Adipocyte (in vitro differentiated cells): ENCODE measurements at regions not wholly inside any gene's neighbourhood (a gene's known extent, or its start where the extent isn't known, plus 50 kb on each side); places are given as distances from the start of the nearest gene placed in this dataset.

Experiments
- DNase-seq: peaks from one replicate; pipeline ENCODE4 v3.0.0-alpha.2; 2015; ENCODE audit warnings: low read depth
- H3K27me3 ChIP-seq: replicated peaks from 2 replicates; pipeline ENCODE4 v1.7.0; 2013; ENCODE audit warnings: mild to moderate bottlenecking, low read length, moderate library complexity; ENCODE audit not compliant: control insufficient read depth, insufficient read depth
- H3K36me3 ChIP-seq: 2 replicates; pipeline ENCODE4 v1.7.0; 2013; ENCODE audit warnings: low read length, mild to moderate bottlenecking, moderate library complexity; ENCODE audit not compliant: control insufficient read depth, insufficient read depth, severe bottlenecking
- H3K4me1 ChIP-seq: 2 replicates; pipeline ENCODE4 v1.7.0; 2013; ENCODE audit warnings: mild to moderate bottlenecking, low read length, moderate library complexity; ENCODE audit not compliant: control insufficient read depth, insufficient read depth
- H3K4me3 ChIP-seq: 2 replicates; pipeline ENCODE4 v1.7.0; 2013; ENCODE audit warnings: mild to moderate bottlenecking, low read length, moderate library complexity
- H3K9ac ChIP-seq: 2 replicates; pipeline ENCODE4 v1.7.0; 2013; ENCODE audit warnings: mild to moderate bottlenecking, low read length, moderate library complexity
- H3K9me3 ChIP-seq: 2 replicates; pipeline ENCODE4 v1.7.0; 2013; ENCODE audit warnings: mild to moderate bottlenecking, low read length, moderate library complexity; ENCODE audit not compliant: control insufficient read depth

DNA sequence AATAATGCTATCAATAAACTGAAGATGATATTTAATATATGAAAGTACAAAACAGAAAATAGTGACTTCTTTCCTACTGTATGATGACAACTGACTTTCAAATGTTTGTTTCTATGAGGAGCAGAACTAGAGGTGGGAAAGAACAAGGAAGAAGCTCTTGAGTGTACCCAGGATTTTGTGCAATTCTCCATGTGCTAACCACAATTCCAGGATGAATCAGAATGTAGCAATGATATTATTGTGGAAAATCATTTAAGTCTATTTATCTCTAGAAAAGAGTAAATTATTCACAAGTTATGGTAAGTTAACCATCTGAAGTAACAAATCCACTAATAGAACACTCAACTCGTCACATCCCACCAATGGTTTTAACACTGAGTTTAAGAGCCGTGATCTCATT, 324.1 kb upstream of the EMCN start:
- DNase-seq, result no peak
- no peaks in the 10 kb centered on the region for H3K9me3 ChIP-seq
- H3K9ac ChIP-seq, result no peak overlapping the region
- no peaks in the 10 kb centered on the region for H3K27me3 ChIP-seq
- H3K36me3 ChIP-seq, result no peaks in the 10 kb centered on the region
- H3K4me1 ChIP-seq, result no peaks in the 10 kb centered on the region
- no peak overlapping the region for H3K4me3 ChIP-seq

DNA sequence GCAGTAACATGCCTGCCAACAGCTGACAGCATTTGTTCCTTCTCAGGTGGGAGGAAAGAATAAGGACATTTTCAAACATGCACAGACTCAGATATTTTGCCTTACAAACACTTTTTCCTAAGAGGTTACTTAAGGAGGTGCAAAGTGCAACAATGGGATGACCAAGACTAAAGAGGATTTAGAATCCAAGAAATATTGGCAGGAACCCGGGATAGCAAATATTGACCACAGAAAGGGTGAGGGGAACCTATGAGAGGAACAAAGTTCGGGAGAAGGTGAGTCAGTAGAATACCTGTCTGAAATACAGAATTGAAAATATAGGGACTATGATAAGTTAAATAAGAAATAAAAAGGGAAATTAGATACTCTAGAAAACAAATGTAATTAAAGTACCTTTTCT, 321.9 kb upstream of the EMCN start:
- no peak for DNase-seq
- Histone ChIP-seq H3K9me3 (no peaks in the 10 kb centered on the region), H3K36me3 (no peaks in the 10 kb centered on the region), H3K9ac (no peak overlapping the region), H3K4me1 (no peaks in the 10 kb centered on the region), H3K27me3 (no peaks in the 10 kb centered on the region), H3K4me3 (no peak overlapping the region)

- no peaks in the 10 kb centered on the region for H3K36me3 ChIP-seq
- peaks cover 9% of the 10 kb centered on the region for H3K4me1 ChIP-seq
- H3K9ac ChIP-seq, result no peak overlapping the region
- no peaks in the 10 kb centered on the region for H3K9me3 ChIP-seq
- no peak for DNase-seq
- H3K27me3 ChIP-seq, result no peaks in the 10 kb centered on the region
- no peak overlapping the region for H3K4me3 ChIP-seq
These were observed 320.5 kb upstream of the EMCN start for GRCh38 chr4:100838286-100838685.

DNA sequence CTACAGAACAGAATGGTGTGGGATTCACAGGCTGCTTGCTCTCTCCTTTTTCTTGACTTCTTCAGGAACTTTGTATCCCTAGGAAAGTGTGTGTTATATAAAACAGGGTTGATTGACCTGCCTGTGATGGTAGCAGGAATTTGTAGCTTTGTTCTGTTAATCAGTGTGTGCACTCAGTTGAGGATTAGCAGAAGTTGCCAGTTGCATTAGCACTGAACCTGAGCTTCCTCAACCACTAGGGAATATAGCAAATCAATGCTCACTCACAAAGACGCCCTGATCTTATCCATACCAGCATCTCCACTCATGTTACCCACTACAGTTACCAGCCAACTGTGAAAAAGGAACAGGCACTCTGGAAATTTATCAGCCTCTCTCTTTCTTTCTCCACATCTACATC, 319.1 kb upstream of the EMCN start:
- no peaks in the 10 kb centered on the region for H3K27me3 ChIP-seq
- no peaks in the 10 kb centered on the region for H3K36me3 ChIP-seq
- no peak for DNase-seq
- H3K4me3 ChIP-seq, result no peak overlapping the region
- H3K4me1 ChIP-seq, result peaks cover 9% of the 10 kb centered on the region
- no peaks in the 10 kb centered on the region for H3K9me3 ChIP-seq
- H3K9ac ChIP-seq, result no peak overlapping the region

DNA sequence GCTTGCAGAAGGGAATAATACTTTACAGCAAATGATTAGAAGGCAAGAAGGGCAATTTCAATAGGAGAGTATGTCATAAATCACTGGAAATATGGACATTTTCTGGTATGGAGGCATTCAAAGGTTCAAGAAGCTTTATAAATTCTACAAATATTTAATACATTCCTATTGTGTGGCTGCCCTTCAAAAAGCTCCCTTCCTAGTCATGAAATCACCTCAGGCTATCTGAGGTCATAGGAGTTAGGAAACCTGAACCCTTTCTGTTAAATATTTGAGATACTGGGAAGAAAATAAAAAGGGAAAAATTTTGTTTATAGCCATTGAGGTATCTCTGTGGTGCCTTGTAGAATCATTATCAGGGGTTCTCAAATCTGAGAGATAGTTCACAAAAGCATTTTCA, 316.8 kb upstream of the EMCN start:
- Histone ChIP-seq H3K9ac (no peak overlapping the region), H3K36me3 (no peaks in the 10 kb centered on the region), H3K27me3 (no peaks in the 10 kb centered on the region), H3K4me1 (peaks cover 9% of the 10 kb centered on the region), H3K4me3 (no peak overlapping the region), H3K9me3 (no peaks in the 10 kb centered on the region)
- DNase-seq, result no peak

- H3K9me3 ChIP-seq, result no peaks in the 10 kb centered on the region
- DNase-seq, result no peak
- no peak overlapping the region for H3K4me3 ChIP-seq
These were observed 316.1 kb upstream of the EMCN start for GRCh38 chr4:100833906-100834305.

DNA sequence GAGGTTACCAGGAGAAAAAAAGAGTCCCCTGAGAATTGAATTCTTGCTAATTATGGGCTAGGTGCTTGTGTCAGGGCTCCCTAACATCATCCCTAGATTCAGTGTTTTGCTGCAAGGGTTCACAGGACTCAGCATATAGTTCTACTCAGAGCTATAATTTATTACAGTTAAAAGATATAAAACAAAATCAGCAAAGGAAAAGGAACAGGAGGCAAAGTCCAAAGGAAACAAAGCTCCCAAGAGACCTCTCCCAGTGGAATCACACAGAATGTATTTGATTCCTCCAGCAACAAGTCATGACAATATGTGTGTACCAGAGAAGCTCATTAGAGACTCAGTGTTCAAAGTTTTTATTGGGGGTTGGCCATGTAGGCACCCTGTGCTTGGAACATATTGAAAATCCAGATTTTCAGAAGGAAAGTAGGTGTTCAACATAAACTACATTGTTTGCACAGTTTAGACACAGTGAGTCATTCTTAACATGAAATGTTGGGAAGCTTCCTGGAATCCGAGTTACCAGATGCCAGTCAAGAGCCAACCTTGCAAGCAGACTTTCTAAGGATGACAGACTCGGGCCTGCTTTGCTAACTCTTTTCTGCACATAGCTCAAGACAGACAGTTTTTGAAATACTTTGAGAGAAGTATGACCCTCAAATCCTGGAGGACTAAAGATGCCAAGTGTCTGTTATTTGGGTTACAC, 311.3 kb upstream of the EMCN start:
- Histone ChIP-seq H3K9ac (no peak overlapping the region), H3K4me3 (no peak overlapping the region), H3K36me3 (no peaks in the 10 kb centered on the region), H3K27me3 (no peaks in the 10 kb centered on the region), H3K4me1 (peaks cover 12% of the 10 kb centered on the region), H3K9me3 (no peaks in the 10 kb centered on the region)
- DNase-seq, result no peak

More at GRCh38 chr4:100833906-100834305, 316.1 kb upstream of the EMCN start:
- H3K36me3 ChIP-seq, result no peaks in the 10 kb centered on the region
- no peaks in the 10 kb centered on the region for H3K27me3 ChIP-seq
- H3K9ac ChIP-seq, result no peak overlapping the region
- peaks cover 14% of the 10 kb centered on the region for H3K4me1 ChIP-seq

- Histone ChIP-seq H3K9me3 (no peaks in the 10 kb centered on the region), H3K4me3 (no peak overlapping the region), H3K4me1 (peaks cover 7% of the 10 kb centered on the region), H3K36me3 (no peaks in the 10 kb centered on the region), H3K27me3 (no peaks in the 10 kb centered on the region), H3K9ac (no peak overlapping the region)
- DNase-seq, result no peak
These were observed 310.5 kb upstream of the EMCN start for GRCh38 chr4:100828364-100828763.

DNA sequence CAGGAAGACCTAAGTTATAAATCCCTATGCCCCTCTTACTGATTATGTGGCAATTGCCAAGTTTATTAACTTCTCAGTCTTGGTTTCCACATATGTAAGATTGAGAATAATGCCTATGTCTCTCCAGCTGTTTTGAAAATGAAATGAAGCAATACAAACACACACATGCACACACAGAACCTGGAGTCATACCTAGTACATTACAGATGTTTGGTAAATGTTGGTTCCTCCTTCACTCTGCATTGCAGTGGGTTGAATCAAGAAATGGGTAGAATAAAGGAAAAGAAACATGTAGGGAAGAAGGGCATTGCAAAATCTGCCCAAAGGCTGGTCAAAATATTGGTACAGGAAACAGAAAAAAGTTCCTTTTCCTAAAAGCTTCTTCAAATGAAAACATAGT, 309.9 kb upstream of the EMCN start:
- Histone ChIP-seq H3K27me3 (no peaks in the 10 kb centered on the region), H3K36me3 (no peaks in the 10 kb centered on the region), H3K4me3 (no peak overlapping the region), H3K4me1 (peaks cover 10% of the 10 kb centered on the region), H3K9ac (no peak overlapping the region), H3K9me3 (no peaks in the 10 kb centered on the region)
- DNase-seq, result no peak

- no peaks in the 10 kb centered on the region for H3K36me3 ChIP-seq
- no peak overlapping the region for H3K9ac ChIP-seq
- H3K4me3 ChIP-seq, result no peak overlapping the region
- H3K9me3 ChIP-seq, result no peaks in the 10 kb centered on the region
- DNase-seq, result no peak
- H3K27me3 ChIP-seq, result no peaks in the 10 kb centered on the region
- H3K4me1 ChIP-seq, result peaks cover 10% of the 10 kb centered on the region
These were observed 309.2 kb upstream of the EMCN start for GRCh38 chr4:100826808-100827548.

DNA sequence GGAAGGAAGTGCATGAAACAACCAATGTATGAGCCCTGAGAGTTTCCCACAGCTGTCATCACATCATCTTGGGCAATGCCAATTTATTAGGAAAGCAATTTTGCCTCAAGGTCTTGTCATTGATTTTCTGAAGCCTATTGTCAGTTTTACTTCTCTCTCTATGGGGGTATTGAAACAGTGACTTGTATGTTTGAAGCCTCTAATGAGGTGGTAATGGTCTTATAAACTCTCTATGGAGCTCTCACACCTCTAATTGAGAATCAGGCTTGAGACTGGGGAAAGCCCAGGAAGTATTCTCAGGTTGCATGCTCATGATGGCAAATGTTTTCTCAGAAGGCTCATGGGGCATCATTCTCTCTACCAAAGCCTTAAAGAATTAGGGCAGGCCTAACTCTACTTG, 308.2 kb upstream of the EMCN start:
- Histone ChIP-seq H3K9me3 (no peaks in the 10 kb centered on the region), H3K9ac (no peak overlapping the region), H3K27me3 (no peaks in the 10 kb centered on the region), H3K36me3 (no peaks in the 10 kb centered on the region), H3K4me3 (no peak overlapping the region), H3K4me1 (peaks cover 10% of the 10 kb centered on the region)
- DNase-seq, result no peak

DNA sequence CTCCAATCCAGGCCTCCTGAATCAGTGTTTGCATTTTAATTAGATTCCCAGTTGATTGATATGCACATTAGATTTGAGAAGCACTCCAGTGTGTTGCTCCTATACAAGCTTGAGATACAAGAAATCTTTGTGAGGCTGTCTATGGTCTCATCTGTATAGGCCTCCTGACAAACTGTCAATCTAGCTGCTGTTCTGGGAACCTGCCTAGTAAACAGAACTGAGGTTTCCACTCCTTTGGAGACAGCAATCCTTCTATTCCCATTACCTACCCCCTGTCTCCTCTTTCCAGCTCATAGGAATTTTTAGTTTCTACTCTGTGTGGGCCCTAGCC, 306.1 kb upstream of the EMCN start:
- Histone ChIP-seq H3K9ac (no peak overlapping the region), H3K27me3 (no peaks in the 10 kb centered on the region), H3K36me3 (no peaks in the 10 kb centered on the region), H3K4me3 (no peak overlapping the region), H3K4me1 (peaks cover 5% of the 10 kb centered on the region), H3K9me3 (no peaks in the 10 kb centered on the region)
- DNase-seq, result no peak
